Right ventricle myocardium inferior (tissue), 1 donor: ENCODE measurements at regions not wholly inside any gene's neighbourhood (a gene's known extent, or its start where the extent isn't known, plus 50 kb on each side); places are given as distances from the start of the nearest gene placed in this dataset.

Experiments used
- ATAC-seq: fragments of 200-7000 bp; cut with Tn5 transposase; one replicate; pipeline ENCODE4 v1.9.1; 2020; ENCODE audit warnings: mild to moderate bottlenecking, moderate library complexity
- DNase-seq: peaks from one replicate; pipeline ENCODE4 v3.0.0; 2021; ENCODE audit errors: missing footprints
- intact Hi-C: fragments of 100-400 bp; cut with DNase I; formaldehyde crosslinking; loops from one replicate; pipeline ENCODE4 v1.11.0; 2022
- donor health status: DM: no; HTN: yes; CAD: no; lungs with severe emphysema.

DNA sequence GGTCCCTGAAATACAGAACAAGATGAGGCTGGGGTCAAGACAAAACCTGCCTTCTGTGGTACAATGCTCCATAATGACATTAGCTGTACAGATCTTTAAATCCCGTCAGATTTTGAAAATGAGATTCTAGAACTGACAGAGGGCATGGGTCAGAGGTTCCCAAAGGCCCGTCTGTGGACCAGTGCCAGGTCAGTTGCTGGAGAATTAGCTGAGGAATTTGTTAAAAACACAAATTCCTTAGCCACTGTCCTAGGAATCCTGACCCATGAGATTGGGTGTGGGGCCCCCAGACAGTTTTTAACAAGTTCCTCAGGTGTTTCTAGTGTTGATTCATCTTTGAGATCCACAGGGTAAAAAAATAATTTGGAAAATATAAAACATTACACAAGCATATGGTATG, 97.0 kb downstream of the SIPA1L2 start:
- no peak for ATAC-seq
- DNase-seq, result no peak
- intact Hi-C loops, result no loop called here

DNA sequence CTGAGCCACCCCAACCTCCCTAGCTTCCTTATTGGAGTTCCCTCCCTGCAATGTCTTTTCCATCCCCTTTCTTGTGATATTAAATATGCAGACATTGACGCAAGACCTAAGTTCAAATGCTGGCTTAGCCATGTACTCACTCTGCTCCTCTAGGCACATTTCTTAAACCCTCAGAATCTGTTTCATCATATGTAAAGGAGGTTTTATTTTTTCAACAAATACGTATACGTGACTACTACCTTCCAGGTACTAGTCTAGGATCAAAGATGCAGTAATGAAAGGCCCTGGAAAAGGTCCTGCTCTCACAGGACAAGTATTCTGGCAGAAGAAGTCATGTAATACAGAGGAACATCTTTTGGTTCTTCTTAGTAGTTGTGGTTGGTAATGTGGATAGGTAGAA, 98.6 kb downstream of the SIPA1L2 start:
- intact Hi-C loops, result no loop called here
- DNase-seq (no peak), ATAC-seq (no peak)

- intact Hi-C loops, result no loop called here
- ATAC-seq (no peak), DNase-seq (no peak)
These were observed 100.2 kb downstream of the SIPA1L2 start for GRCh38 chr1:232529747-232530146.

DNA sequence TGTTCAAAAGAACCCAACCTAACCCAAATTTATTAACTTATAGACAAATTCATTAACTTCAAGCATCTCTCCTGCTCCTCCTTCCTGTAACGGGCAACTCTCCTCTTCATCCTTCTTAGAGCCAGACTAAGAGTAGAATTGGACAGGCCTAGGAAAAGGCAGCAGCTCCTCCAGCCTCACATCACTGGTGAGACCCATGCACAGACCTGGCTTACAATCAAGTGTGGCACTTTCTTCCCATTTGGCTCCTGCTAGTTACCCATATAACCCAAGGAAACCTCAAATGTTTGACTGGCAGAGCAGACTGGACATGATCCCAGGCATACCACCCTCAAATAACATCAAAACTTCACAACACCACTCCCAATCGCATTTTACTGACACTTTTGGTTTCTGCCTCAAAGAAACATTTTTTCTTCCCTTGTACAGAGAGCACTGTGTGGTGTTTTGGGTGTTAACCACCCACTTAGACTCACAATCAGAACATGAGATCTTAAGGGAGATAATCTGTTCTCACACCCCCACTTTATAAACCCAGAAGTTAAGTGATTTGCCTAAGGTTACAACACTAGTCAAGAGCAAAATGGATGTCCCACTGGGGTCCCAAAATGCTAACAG, 101.4 kb downstream of the SIPA1L2 start:
- ATAC-seq (no peak), DNase-seq (no peak)
- intact Hi-C loops, result no loop called here

GRCh38 chr1:232524056-232524455, 105.9 kb downstream of the SIPA1L2 start:
- intact Hi-C loops, result no loop called here
- no peak for ATAC-seq
- DNase-seq, result no peak

- no peak for DNase-seq
- no peak for ATAC-seq
- intact Hi-C loops, result no loop called here
These were observed 107.7 kb downstream of the SIPA1L2 start for GRCh38 chr1:232522189-232522588.

- no peak for DNase-seq
- intact Hi-C loops, result no loop called here
These were observed 108.3 kb downstream of the SIPA1L2 start for GRCh38 chr1:232521660-232522059.

DNA sequence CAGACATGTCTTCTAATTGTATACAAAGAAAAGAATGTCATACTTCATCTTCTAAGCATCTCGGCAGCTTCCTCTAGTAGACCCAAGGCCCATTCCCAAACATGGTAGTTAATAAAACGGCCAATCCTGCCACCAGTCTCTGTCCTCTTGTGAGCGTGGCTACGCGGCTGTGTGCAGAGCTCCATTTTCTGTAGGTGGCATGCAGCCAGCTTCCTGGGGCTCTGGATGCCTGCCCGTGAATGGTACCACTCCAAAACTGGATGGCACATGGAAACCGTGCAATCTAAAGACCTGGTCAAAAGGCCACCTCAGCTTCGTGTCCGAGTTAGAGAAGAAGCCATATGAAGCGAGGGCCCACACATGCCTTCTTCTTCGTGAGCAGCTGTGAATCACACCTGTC, 110.7 kb downstream of the SIPA1L2 start:
- peak; percentile 69 for ATAC-seq
- DNase-seq, result no peak
- intact Hi-C loops, result no loop called here

More at GRCh38 chr1:232521660-232522059, 108.3 kb downstream of the SIPA1L2 start:
- no peak for ATAC-seq

DNA sequence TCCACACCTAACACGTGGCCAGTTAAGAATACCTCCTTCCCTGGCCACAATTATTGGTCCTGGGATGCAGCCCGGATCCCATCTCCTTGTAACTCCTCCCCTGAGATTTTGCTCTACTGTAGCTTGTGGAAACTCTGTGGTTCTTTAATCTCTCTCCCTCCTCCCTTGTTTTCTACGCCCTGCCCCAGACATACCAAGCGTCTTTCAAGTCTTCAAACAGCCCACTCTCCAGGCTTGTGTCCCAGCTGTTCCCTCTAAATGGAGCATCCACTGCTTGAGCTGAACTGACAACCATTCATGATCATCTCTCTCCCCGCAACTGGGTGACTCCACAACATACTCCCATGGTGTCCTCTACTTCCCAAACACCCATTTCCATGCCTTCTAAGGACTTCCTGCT, 111.6 kb downstream of the SIPA1L2 start:
- intact Hi-C loops, result no loop called here
- no peak for DNase-seq
- no peak for ATAC-seq

GRCh38 chr1:232517204-232517603, 112.7 kb downstream of the SIPA1L2 start:
- intact Hi-C loops, result no loop called here
- ATAC-seq (no peak), DNase-seq (no peak)

- DNase-seq, result no peak
- no peak for ATAC-seq
- intact Hi-C loops, result no loop called here
These were observed 114.2 kb downstream of the SIPA1L2 start for GRCh38 chr1:232515706-232516105.

- ATAC-seq (no peak), DNase-seq (no peak)
- intact Hi-C loops, result no loop called here
These were observed 117.2 kb downstream of the SIPA1L2 start for GRCh38 chr1:232512712-232513111.

GRCh38 chr1:232511172-232511571, 118.8 kb downstream of the SIPA1L2 start:
- DNase-seq (no peak), ATAC-seq (no peak)
- intact Hi-C loops, result no loop called here

DNA sequence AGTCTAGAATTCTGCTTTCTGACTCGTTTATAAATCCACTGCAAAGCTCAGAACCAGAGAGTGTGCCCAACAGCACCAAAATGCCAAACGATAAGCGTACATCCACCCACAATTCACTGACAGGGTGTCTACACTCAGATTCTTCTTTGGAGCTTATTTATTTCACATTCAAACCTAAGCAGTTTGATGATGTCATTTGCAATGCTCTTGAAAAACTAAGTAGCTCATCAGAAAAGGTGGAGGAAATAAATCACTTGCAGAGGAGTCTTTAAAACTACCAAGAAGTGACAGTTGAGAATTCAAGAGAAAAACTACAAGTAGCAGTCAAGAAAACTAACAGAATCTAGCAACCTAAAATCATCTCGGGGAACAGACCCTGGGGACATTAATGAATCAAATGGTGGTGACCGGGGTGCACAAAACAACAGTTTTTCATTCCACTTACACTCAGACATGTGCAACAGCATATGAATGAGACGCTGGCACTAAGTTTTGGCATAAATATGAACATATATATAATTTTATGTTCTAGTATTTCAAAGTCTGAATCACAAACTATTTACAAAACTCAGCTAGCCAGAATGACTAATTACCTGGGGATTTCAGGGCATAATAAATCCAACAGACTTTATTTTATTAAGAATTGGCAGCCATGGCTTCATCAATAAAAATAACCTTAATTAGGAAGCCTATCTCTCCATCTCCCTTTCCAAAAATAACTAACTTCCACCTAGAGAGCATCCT, 119.4 kb downstream of the SIPA1L2 start:
- intact Hi-C loops, result no loop called here
- DNase-seq (no peak), ATAC-seq (no peak)

DNA sequence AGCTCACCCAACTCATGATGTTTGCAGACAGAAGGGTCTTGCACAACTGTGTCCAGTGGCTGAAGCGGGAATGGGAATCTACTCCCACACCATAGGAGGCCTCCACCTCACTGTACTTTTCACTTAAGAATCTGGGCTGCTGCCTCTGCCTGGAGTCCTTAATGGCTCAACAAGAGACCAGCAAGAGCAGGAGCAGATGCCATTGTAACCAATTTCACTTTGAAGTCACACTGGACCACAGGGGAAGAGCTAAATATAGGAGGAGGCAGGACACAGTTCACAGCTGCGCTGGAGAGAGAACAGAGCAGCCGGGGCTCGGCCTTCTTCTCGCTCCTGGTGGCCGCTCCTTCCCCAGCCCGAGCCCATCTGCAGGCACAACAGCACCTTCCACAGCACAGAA, 120.4 kb downstream of the SIPA1L2 start:
- no peak for DNase-seq
- peak; percentile 85 for ATAC-seq
- intact Hi-C loops, result no loop called here

- ATAC-seq, result no peak
- DNase-seq, result no peak
- intact Hi-C loops, result no loop called here
These were observed 121.7 kb downstream of the SIPA1L2 start for GRCh38 chr1:232508130-232508701.

GRCh38 chr1:232507571-232507970, 122.4 kb downstream of the SIPA1L2 start:
- intact Hi-C loops, result no loop called here
- DNase-seq, result no peak
- no peak for ATAC-seq

- no peak for DNase-seq
- intact Hi-C loops, result no loop called here
- ATAC-seq, result no peak
These were observed 124.0 kb downstream of the SIPA1L2 start for GRCh38 chr1:232505884-232506283.

DNA sequence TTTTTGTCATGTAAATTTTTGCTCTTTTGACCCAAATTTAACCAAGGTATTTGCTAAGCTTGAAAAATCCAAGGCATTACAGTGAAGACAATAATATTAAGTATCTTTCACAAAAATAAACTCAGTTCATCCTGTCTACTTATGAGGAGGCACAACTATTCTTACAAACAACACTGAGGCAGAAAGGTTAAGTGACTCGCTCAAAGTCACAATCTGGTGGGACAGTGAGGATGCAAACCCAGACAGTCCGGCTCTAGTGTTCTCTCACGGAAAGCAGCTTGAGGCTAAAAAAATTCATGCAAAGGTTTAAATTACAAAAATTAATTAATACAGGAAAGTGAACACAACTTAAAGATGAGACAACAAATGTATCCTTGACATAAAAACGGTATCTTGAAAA, 125.3 kb downstream of the SIPA1L2 start:
- no peak for ATAC-seq
- intact Hi-C loops, result no loop called here

GRCh38 chr1:232503497-232503896, 126.4 kb downstream of the SIPA1L2 start:
- ATAC-seq (no peak), DNase-seq (no peak)
- intact Hi-C loops, result no loop called here

More for the DNA sequence above, 125.3 kb downstream of the SIPA1L2 start:
- no peak for DNase-seq
